ENCODE measurements at regions not wholly inside any gene's neighbourhood (a gene's known extent, or its start where the extent isn't known, plus 50 kb on each side); places are given as distances from the start of the nearest gene placed in this dataset.

DNA sequence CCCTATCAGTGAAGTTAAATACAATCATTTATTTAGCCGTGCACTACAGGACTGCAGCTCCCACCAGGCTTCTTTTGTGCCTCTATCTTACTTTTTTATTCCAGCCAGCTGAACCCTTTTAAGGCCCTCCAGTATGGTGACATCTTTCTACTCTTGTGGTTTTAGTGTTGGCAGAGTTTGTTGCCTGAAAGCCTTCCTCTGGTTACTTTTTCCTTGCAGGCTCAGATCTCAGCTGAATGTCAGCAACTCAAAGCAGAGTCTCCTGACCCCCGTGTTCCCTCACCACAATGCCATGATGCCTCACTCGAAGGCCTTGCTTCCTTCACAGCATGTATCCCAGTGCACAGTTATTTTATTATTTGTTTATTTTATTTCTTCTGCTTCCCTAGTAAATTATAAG is 818.9 kb upstream of the LCORL start:
- no peak for TF ChIP-seq CTCF (IDR thresholded peaks at IDR 0.05)
- peaks cover 12% of the 10 kb centered on the region for H3K36me3 Mint-ChIP-seq (ENCODE audit: low read depth)
- H3K4me3 Mint-ChIP-seq, result no peak overlapping the region
- peaks cover 35% of the 10 kb centered on the region for H3K4me1 Mint-ChIP-seq (ENCODE audit: low read depth)
- H3K27ac Mint-ChIP-seq, result 0 out of 2 replicates have a peak overlapping the region, but pooled peaks have one; percentile 4
- DNase-seq, result no peak
- H3K9me3 Mint-ChIP-seq, result peaks cover 7% of the 10 kb centered on the region; the same call in 1 of the 2 replicates
- peaks cover 3% of the 10 kb centered on the region for H3K27me3 Mint-ChIP-seq (ENCODE audit: insufficient read depth)

DNA sequence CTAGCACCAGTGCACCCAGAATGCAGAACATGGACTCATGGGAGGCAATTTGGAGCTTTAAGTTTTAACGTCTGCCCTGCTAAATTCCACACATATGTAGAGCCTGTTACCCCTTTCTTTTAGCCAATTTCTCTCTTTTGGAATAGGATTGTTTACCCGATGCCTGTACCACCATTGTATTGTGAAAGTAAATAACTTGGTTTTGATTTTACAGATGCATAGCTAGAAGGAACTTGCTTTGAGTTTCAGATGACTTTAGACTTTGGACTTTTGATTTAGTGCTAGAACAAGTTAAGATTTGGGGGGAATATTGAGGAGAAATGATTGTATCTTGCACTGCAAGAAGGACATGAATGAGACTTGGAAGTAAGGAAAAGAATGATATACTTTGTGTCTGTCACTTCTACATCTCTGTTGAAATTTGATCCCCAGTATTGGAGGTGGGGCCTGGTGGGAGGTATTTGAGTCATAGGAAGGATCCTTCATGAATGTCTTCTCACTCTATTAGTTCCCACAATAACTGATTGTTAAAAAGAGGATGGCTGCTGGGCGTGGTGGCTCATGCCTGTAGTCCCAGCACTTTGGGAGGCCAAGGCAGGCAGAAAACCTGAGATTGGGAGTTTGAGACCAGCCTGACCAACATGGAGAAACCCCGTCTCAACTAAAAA is 794.8 kb upstream of the LCORL start:
- Mint-ChIP-seq H3K36me3 (ENCODE audit: low read depth) (no peaks in the 10 kb centered on the region), H3K9me3 (no peaks in the 10 kb centered on the region), H3K27ac (no peak overlapping the region), H3K27me3 (ENCODE audit: insufficient read depth) (no peaks in the 10 kb centered on the region), H3K4me1 (ENCODE audit: low read depth) (peaks cover 5% of the 10 kb centered on the region; the same call in 1 of the 2 replicates), H3K4me3 (no peak overlapping the region)
- no peak for TF ChIP-seq CTCF (IDR thresholded peaks at IDR 0.05)
- no peak for DNase-seq

DNA sequence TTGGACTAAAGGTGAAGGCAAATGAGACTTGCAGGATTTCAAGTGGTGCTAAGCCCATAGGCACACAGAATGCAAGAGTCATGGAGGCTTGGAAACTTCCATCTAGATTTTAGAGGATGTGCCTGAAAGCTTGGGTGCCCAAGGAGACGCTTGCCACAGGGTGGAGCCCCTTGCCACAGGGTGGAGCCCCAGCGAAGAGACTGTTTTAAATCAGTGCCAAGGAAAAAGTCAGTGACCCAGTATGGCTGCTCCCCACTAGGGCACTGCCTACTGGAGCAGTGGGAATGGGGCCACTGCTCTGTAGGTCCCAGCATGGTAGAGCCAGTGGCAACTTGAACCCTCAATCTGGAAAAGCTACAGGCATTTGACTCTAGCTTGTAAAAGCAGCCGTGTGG is 794.2 kb upstream of the LCORL start:
- H3K4me3 Mint-ChIP-seq, result no peak overlapping the region
- no peaks in the 10 kb centered on the region for H3K9me3 Mint-ChIP-seq
- DNase-seq, result no peak
- H3K27me3 Mint-ChIP-seq (ENCODE audit: insufficient read depth), result no peaks in the 10 kb centered on the region
- peaks cover 5% of the 10 kb centered on the region; the same call in 1 of the 2 replicates for H3K4me1 Mint-ChIP-seq (ENCODE audit: low read depth)
- H3K27ac Mint-ChIP-seq, result no peak overlapping the region
- no peaks in the 10 kb centered on the region for H3K36me3 Mint-ChIP-seq (ENCODE audit: low read depth)
- peak; percentile 52 for TF ChIP-seq CTCF (IDR thresholded peaks at IDR 0.05)

GRCh38 chr4:18815081-18815778 is 793.7 kb upstream of the LCORL start:
- DNase-seq, result no peak
- no peak for TF ChIP-seq CTCF (IDR thresholded peaks at IDR 0.05)
- Mint-ChIP-seq H3K4me3 (no peak overlapping the region), H3K36me3 (ENCODE audit: low read depth) (no peaks in the 10 kb centered on the region), H3K9me3 (no peaks in the 10 kb centered on the region), H3K27ac (no peak overlapping the region), H3K4me1 (ENCODE audit: low read depth) (peaks cover 5% of the 10 kb centered on the region; the same call in 1 of the 2 replicates), H3K27me3 (ENCODE audit: insufficient read depth) (no peaks in the 10 kb centered on the region)

GRCh38 chr4:18813771-18814170 is 792.2 kb upstream of the LCORL start:
- Mint-ChIP-seq H3K27ac (no peak overlapping the region), H3K9me3 (no peaks in the 10 kb centered on the region), H3K27me3 (ENCODE audit: insufficient read depth) (no peaks in the 10 kb centered on the region), H3K36me3 (ENCODE audit: low read depth) (no peaks in the 10 kb centered on the region), H3K4me1 (ENCODE audit: low read depth) (peaks cover 5% of the 10 kb centered on the region; the same call in 1 of the 2 replicates), H3K4me3 (no peak overlapping the region)
- TF ChIP-seq CTCF (IDR thresholded peaks at IDR 0.05), result no peak
- no peak for DNase-seq
